HCT116 (cell line): ENCODE measurements at regions not wholly inside any gene's neighbourhood (a gene's known extent, or its start where the extent isn't known, plus 50 kb on each side); places are given as distances from the start of the nearest gene placed in this dataset.
A peak's percentile ranks its signal among the peaks of the same experiment; 100 is the strongest.

Experiments
- ATAC-seq: fragments of 200-7000 bp; cut with Tn5 transposase; 2 replicates; pipeline ENCODE4 v1.9.1; 2020; ENCODE audit warnings: mild to moderate bottlenecking, moderate library complexity
- BruUV-seq: library from RNA; stranded (reverse); fragments of 400-500 nt; replicated peaks from 2 replicates; lab custom pipeline; 2021; lab: Mats Ljungman, UMichigan
- CTCF ChIA-PET: fragments of 300-600 bp; sonication (Branson Sonifier 250); formaldehyde crosslinking; loops from one replicate; lab custom pipeline; 2021; ENCODE audit warnings: antibody characterized with exemption; lab: Charles Lee
- POLR2A ChIA-PET: fragments of 300-600, 350-600 bp; sonication (Branson Sonifier 250); formaldehyde crosslinking; loops from one replicate; lab custom pipeline; 2021; ENCODE audit warnings: antibody characterized with exemption; lab: Charles Lee
- RAD21 ChIA-PET, 2 experiments: fragments of 300-600 bp; sonication (Branson Sonifier 250); formaldehyde crosslinking; loops; one replicate each; lab custom pipeline; 2023; ENCODE audit warnings: low total read pairs in 2 of 2; ENCODE audit not compliant: uncharacterized antibody in 2 of 2, unreplicated experiment in 2 of 2, low non-redundant PET in 1 of 2; lab: Charles Lee
- DNase-seq: peaks from one replicate; pipeline ENCODE4 v3.0.0-alpha.2; 2010; ENCODE audit warnings: low read depth, low spot score
- H2AFZ ChIP-seq: fragments of 200-600 bp; shearing (Covaris generic), sonication (generic); 2 replicates; pipeline ENCODE4 v1.6.1; 2017; ENCODE audit warnings: low read depth, mixed run types, mixed read lengths, antibody characterized with exemption, low read length; ENCODE audit not compliant: poor library complexity, severe bottlenecking
- H3K27ac ChIP-seq: 2 replicates; pipeline ENCODE4 v1.5.1; 2012; ENCODE audit warnings: low read depth, low read length
- H3K27me3 ChIP-seq: fragments of 200-600 bp; sonication (generic); 2 replicates; pipeline ENCODE4 v1.6.1; 2016; ENCODE audit warnings: mixed run types, low read length, mixed read lengths; ENCODE audit not compliant: insufficient read depth
- H3K36me3 ChIP-seq, 2 experiments: fragments of 200-500 bp in 1 of 2; fragments of 200-600 bp in 1 of 2; sonication (Bioruptor generic) in 1 of 2; sonication (generic) in 1 of 2; 2 replicates each; pipeline versions ENCODE4 v1.5.1 to v1.6.1; 2014 to 2016; ENCODE audit warnings: low read length in 2 of 2, inconsistent platforms in 1 of 2, mixed read lengths in 1 of 2, mixed run types in 1 of 2; ENCODE audit not compliant: insufficient read depth in 2 of 2, control insufficient read depth in 1 of 2
- H3K4me1 ChIP-seq, 2 experiments: fragments of 200-600 bp in 1 of 2; sonication (generic) in 1 of 2; 2 replicates each; pipeline versions ENCODE4 v1.5.1 to v1.6.1; 2012 to 2017; ENCODE audit warnings: low read length in 2 of 2, inconsistent platforms in 1 of 2, mild to moderate bottlenecking in 1 of 2, mixed read lengths in 1 of 2, mixed run types in 1 of 2, moderate library complexity in 1 of 2; ENCODE audit not compliant: insufficient read depth in 2 of 2, control insufficient read depth in 1 of 2
- H3K4me2 ChIP-seq: fragments of 200-600 bp; sonication (generic); 2 replicates; pipeline ENCODE4 v1.6.1; 2017; ENCODE audit warnings: mixed run types, low read length, mixed read lengths
- H3K4me3 ChIP-seq, 2 experiments: fragments of 200-600 bp in 1 of 2; sonication (generic) in 1 of 2; replicated peaks in 1 of 2; 2 replicates each; pipeline ENCODE4 v1.5.1; 2011 to 2016; ENCODE audit warnings: low read length in 2 of 2, control low read depth in 1 of 2, low read depth in 1 of 2, mild to moderate bottlenecking in 1 of 2, mixed read lengths in 1 of 2, mixed run types in 1 of 2
- H3K79me2 ChIP-seq: fragments of 200-600 bp; sonication (generic); 2 replicates; pipeline ENCODE4 v1.6.1; 2017; ENCODE audit warnings: mild to moderate bottlenecking, mixed run types, low read length, moderate library complexity, mixed read lengths; ENCODE audit not compliant: insufficient read depth
- H3K9ac ChIP-seq: fragments of 200-600 bp; sonication (generic); 2 replicates; pipeline ENCODE4 v1.6.1; 2016; ENCODE audit warnings: low read length, mixed read lengths
- H3K9me2 ChIP-seq: fragments of 200-600 bp; sonication (generic), shearing (Covaris generic); 2 replicates; pipeline ENCODE4 v1.6.1; 2017; ENCODE audit warnings: mixed run types, mild to moderate bottlenecking, moderate library complexity; ENCODE audit not compliant: insufficient read depth
- H3K9me3 ChIP-seq, 2 experiments: fragments of 200-500 bp in 1 of 2; fragments of 200-600 bp in 1 of 2; sonication (Bioruptor generic) in 1 of 2; sonication (generic) in 1 of 2; 2 replicates each; pipeline ENCODE4 v1.6.1; 2014 to 2017; ENCODE audit warnings: low read length in 2 of 2, mixed read lengths in 2 of 2, inconsistent platforms in 1 of 2, low read depth in 1 of 2, mild to moderate bottlenecking in 1 of 2, mixed run types in 1 of 2, moderate library complexity in 1 of 2; ENCODE audit not compliant: control insufficient read depth in 1 of 2, insufficient read depth in 1 of 2
- H4K20me1 ChIP-seq: fragments of 200-600 bp; sonication (generic), shearing (Covaris generic); 2 replicates; pipeline ENCODE4 v1.6.1; 2017; ENCODE audit warnings: mixed run types, mild to moderate bottlenecking, moderate library complexity; ENCODE audit not compliant: insufficient read depth
- CBX3 ChIP-seq: IDR thresholded peaks from 2 replicates; pipeline ENCODE4 v1.6.1; 2012; ENCODE audit warnings: low read depth
- CEBPB ChIP-seq: IDR thresholded peaks from 2 replicates; pipeline ENCODE4 v1.6.1; 2012; ENCODE audit warnings: low read depth
- EZH2 ChIP-seq: fragments of 200-600 bp; sonication (generic); IDR thresholded peaks from 2 replicates; pipeline ENCODE4 v1.6.1; 2017; ENCODE audit warnings: antibody characterized with exemption, mixed run types
- FOSL1 ChIP-seq: IDR thresholded peaks from 2 replicates; pipeline ENCODE4 v1.6.1; 2012; ENCODE audit warnings: low read depth
- POLR2A ChIP-seq: IDR thresholded peaks from 2 replicates; pipeline ENCODE4 v1.7.0; 2011; ENCODE audit warnings: borderline replicate concordance; ENCODE audit not compliant: insufficient read depth, insufficient read length; ENCODE audit errors: extremely low read depth
- RAD21 ChIP-seq: IDR thresholded peaks from 2 replicates; pipeline ENCODE4 v1.6.1; 2012; ENCODE audit warnings: low read depth, mild to moderate bottlenecking
- SRF ChIP-seq: IDR thresholded peaks from 2 replicates; pipeline ENCODE4 v1.6.1; 2012; ENCODE audit warnings: low read depth
- ZFX ChIP-seq: fragments of 450-650 bp; IDR thresholded peaks from 2 replicates; pipeline ENCODE4 v1.6.1; 2017
- ZNF274 ChIP-seq: fragments of 200-500 bp; sonication (Bioruptor generic); IDR thresholded peaks from 2 replicates; pipeline ENCODE4 v1.6.1; 2014; ENCODE audit warnings: mild to moderate bottlenecking, low read depth, low read length, inconsistent platforms
- intact Hi-C: fragments of 100-400 bp; cut with micrococcal nuclease; formaldehyde crosslinking; loops from 2 replicates; pipeline ENCODE4 v1.10.0; 2022
- TF ChIP-seq, protein P1 (sequence below): IDR thresholded peaks from 2 replicates; pipeline ENCODE4 v1.6.1; 2012
- TF ChIP-seq, protein P2 (sequence below): IDR thresholded peaks from 2 replicates; pipeline ENCODE4 v1.6.1; 2011; ENCODE audit warnings: mild to moderate bottlenecking, low read length, moderate library complexity; ENCODE audit not compliant: insufficient replicate concordance; ENCODE audit errors: extremely low read depth
- TF ChIP-seq, protein P3 (sequence below): IDR thresholded peaks from 2 replicates; pipeline ENCODE4 v1.6.1; 2012; ENCODE audit warnings: low read depth
- TF ChIP-seq, protein P4 (sequence below), 3 experiments: fragments of 200-600 bp in 1 of 3; sonication (generic) in 1 of 3; IDR thresholded peaks in 2 of 3; conservative IDR thresholded peaks in 1 of 3; 2 replicates each; pipeline ENCODE4 v1.5.1; 2012 to 2017; ENCODE audit warnings: low read depth in 2 of 3, low read length in 2 of 3, antibody characterized with exemption in 1 of 3, borderline replicate concordance in 1 of 3, control low read depth in 1 of 3, mild to moderate bottlenecking in 1 of 3, mixed read lengths in 1 of 3, mixed run types in 1 of 3, moderate library complexity in 1 of 3; ENCODE audit not compliant: insufficient read depth in 1 of 3
- TF ChIP-seq, protein P5 (sequence below): IDR thresholded peaks from 2 replicates; pipeline ENCODE4 v1.6.1; 2012

DNA sequence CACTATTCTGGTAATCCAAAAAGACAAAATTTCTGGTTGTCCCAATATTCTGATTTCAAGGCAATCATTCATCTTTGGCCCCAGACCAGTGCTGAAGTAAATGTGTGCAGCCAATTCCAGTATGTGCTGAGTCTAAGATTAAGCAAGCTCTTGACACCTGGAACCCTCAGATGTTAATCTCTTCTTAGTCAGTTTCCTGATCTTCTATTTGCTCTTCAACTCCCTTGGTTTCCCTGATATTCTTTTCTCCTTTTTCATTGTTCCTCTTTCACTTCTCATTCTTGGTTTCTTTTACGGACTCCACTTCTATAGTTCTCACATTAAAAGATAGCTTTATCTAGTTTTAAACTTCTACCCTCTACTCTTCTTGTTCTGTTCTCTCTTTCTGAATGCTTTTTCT lies 445.7 kb upstream of the FANCL start (continued):
- TF ChIP-seq FOSL1 (no peak), ZNF274 (no peak), SRF (no peak)
- TF ChIP-seq, protein P1, sequence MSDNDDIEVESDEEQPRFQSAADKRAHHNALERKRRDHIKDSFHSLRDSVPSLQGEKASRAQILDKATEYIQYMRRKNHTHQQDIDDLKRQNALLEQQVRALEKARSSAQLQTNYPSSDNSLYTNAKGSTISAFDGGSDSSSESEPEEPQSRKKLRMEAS: no peak

DNA sequence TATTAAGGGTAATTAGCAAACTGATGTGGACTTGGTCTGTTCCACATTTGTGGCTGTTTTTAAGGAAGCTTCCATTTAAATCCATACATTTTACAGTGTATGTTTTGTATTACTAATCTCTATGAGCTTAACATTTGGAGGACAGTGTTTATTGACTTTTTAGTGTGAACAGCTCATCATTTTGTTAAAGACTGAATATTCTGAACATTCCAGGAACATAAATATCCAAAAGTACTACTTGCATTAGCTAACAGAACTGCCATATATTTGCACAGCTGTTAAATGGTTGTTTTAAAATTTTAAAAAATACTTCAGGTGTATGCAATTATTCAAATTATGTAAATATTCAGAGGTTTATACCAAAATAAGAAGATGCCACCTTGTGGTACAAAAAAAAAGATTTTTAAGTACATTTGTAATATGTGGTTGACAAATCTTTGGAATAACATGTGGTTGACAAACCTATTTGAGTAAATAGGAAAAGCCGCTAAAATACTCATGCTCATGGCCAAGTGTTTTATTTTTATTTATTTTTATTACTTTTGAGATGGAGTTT lies 439.7 kb upstream of the FANCL start:
- H3K9me2 ChIP-seq: no peaks in the 10 kb centered on the region
- TF ChIP-seq CBX3 (no peak), EZH2 (no peak), CEBPB (no peak), ZFX (no peak), RAD21 (peak; percentile 32; the same call in 1 of the 2 replicates), POLR2A (no peak)
- TF ChIP-seq, protein P2, sequence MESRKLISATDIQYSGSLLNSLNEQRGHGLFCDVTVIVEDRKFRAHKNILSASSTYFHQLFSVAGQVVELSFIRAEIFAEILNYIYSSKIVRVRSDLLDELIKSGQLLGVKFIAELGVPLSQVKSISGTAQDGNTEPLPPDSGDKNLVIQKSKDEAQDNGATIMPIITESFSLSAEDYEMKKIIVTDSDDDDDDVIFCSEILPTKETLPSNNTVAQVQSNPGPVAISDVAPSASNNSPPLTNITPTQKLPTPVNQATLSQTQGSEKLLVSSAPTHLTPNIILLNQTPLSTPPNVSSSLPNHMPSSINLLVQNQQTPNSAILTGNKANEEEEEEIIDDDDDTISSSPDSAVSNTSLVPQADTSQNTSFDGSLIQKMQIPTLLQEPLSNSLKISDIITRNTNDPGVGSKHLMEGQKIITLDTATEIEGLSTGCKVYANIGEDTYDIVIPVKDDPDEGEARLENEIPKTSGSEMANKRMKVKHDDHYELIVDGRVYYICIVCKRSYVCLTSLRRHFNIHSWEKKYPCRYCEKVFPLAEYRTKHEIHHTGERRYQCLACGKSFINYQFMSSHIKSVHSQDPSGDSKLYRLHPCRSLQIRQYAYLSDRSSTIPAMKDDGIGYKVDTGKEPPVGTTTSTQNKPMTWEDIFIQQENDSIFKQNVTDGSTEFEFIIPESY: no peak
- TF ChIP-seq, protein P3, sequence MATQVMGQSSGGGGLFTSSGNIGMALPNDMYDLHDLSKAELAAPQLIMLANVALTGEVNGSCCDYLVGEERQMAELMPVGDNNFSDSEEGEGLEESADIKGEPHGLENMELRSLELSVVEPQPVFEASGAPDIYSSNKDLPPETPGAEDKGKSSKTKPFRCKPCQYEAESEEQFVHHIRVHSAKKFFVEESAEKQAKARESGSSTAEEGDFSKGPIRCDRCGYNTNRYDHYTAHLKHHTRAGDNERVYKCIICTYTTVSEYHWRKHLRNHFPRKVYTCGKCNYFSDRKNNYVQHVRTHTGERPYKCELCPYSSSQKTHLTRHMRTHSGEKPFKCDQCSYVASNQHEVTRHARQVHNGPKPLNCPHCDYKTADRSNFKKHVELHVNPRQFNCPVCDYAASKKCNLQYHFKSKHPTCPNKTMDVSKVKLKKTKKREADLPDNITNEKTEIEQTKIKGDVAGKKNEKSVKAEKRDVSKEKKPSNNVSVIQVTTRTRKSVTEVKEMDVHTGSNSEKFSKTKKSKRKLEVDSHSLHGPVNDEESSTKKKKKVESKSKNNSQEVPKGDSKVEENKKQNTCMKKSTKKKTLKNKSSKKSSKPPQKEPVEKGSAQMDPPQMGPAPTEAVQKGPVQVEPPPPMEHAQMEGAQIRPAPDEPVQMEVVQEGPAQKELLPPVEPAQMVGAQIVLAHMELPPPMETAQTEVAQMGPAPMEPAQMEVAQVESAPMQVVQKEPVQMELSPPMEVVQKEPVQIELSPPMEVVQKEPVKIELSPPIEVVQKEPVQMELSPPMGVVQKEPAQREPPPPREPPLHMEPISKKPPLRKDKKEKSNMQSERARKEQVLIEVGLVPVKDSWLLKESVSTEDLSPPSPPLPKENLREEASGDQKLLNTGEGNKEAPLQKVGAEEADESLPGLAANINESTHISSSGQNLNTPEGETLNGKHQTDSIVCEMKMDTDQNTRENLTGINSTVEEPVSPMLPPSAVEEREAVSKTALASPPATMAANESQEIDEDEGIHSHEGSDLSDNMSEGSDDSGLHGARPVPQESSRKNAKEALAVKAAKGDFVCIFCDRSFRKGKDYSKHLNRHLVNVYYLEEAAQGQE: no peak
- TF ChIP-seq, protein P4, sequence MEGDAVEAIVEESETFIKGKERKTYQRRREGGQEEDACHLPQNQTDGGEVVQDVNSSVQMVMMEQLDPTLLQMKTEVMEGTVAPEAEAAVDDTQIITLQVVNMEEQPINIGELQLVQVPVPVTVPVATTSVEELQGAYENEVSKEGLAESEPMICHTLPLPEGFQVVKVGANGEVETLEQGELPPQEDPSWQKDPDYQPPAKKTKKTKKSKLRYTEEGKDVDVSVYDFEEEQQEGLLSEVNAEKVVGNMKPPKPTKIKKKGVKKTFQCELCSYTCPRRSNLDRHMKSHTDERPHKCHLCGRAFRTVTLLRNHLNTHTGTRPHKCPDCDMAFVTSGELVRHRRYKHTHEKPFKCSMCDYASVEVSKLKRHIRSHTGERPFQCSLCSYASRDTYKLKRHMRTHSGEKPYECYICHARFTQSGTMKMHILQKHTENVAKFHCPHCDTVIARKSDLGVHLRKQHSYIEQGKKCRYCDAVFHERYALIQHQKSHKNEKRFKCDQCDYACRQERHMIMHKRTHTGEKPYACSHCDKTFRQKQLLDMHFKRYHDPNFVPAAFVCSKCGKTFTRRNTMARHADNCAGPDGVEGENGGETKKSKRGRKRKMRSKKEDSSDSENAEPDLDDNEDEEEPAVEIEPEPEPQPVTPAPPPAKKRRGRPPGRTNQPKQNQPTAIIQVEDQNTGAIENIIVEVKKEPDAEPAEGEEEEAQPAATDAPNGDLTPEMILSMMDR (IDR thresholded peaks at IDR 0.05 in 2 of 3, conservative IDR thresholded peaks at IDR 0.05 in 1 of 3; ENCODE audit: borderline replicate concordance in 1 of 3, insufficient read depth in 1 of 3, low read depth in 2 of 3, low read length in 2 of 3): peak in 2 of 3 experiments; percentile 31 to 43; a peak in 2 of 6 replicates
- TF ChIP-seq, protein P5, sequence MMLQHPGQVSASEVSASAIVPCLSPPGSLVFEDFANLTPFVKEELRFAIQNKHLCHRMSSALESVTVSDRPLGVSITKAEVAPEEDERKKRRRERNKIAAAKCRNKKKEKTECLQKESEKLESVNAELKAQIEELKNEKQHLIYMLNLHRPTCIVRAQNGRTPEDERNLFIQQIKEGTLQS: no peak
- no peaks in the 10 kb centered on the region for H3K36me3 ChIP-seq
- H3K4me3 ChIP-seq: no peak overlapping the region
- DNase-seq (no peak), ATAC-seq (no peak)
- H3K4me2 ChIP-seq: no peak overlapping the region
- no peaks in the 10 kb centered on the region for H4K20me1 ChIP-seq
- no peak overlapping the region for H3K9ac ChIP-seq
- no TSS peak for BruUV-seq
- RAD21 ChIA-PET: interaction anchor here (1.0 to 1.1 kb wide), 2 partner anchors 109 kb away, joined by 4 to 8 read pairs; no protein-coding TSS in a partner anchor
- H3K27ac ChIP-seq: no peak overlapping the region
- H2AFZ ChIP-seq: no peak overlapping the region
- POLR2A ChIA-PET: no interaction called here
- intact Hi-C loops: loop anchor here (2.0 to 10.0 kb wide), 2 partner anchors 110 to 926 kb away; no protein-coding TSS in a partner anchor
- H3K4me1 ChIP-seq: no peaks in the 10 kb centered on the region
- CTCF ChIA-PET: interaction anchor here (0.6 to 1.8 kb wide), 7 partner anchors 9 to 960 kb away, joined by 3 to 28 read pairs (median 3); no protein-coding TSS in a partner anchor
- H3K27me3 ChIP-seq: no peaks in the 10 kb centered on the region
- no peaks in the 10 kb centered on the region for H3K9me3 ChIP-seq
- H3K79me2 ChIP-seq: no peaks in the 10 kb centered on the region
